D341Med (cell line): ENCODE measurements at regions not wholly inside any gene's neighbourhood (a gene's known extent, or its start where the extent isn't known, plus 50 kb on each side); places are given as distances from the start of the nearest gene placed in this dataset.
"Not testable (repeated sequence)": the region's sequence is repeated elsewhere in the genome, so short reads cannot be mapped to it uniquely, and the experiment has no call there.

Source experiments
- DNase-seq: peaks from one replicate; pipeline ENCODE4 v3.0.0; 2012; ENCODE audit warnings: low spot score

DNA sequence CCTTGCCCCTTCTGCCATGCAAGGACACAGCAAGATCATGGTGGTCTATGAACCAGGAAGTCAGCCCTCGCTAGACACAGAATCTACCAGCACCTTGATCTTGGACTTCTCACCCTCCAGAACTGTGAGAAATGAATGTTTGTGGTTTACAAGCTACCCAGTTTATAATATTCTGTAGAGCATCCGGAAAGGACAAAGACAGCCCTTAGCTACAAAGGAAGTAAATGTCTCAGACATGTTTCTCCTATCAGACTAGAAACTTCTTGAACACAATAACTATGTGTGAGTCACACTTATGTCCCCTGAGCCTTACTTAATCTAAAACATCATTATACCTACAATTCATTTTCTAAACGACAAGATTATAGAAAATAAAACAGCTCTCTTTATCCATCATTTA is 176.7 kb downstream of the KLHL28 start:
- no peak for DNase-seq

DNA sequence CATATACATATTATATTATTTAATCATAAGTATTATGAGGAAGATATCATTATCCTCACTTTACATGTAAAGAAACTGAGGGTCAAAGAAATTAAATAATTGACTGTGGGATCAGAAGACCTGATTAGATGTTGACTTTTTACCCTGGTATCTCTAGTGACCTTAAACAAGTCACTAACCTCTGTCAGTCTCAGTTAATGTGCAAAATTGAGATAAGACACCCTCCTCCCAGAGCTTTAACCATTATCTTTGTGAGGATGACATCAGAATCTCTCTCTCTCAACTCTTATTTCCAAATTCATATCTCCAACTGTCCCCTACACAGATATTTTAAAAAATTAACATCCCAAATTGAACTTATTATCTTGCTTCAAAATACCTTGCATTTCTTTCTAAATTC is 177.8 kb downstream of the KLHL28 start:
- no peak for DNase-seq

DNA sequence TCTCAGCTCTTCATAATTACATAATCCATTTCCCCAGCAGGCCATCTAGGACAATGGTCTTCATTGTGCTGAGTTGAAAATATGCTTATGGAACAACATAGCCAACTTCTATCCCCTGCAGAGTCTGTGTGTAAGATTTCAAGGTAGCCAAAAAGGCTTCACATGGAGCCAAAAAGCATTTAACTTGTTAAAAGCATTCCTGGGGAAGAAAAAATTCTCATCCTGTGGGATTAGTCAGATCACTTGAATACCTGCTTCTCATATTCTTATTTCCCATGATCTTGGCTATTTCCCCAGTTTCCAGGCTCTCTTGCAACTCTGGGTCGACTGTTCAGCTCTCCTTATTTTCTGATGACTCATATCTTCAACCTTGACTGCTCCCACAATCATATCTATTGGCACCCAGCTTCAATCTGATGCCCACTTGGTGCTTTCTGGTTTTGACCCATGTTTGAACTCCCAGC is 178.9 kb downstream of the KLHL28 start:
- DNase-seq = no peak

DNA sequence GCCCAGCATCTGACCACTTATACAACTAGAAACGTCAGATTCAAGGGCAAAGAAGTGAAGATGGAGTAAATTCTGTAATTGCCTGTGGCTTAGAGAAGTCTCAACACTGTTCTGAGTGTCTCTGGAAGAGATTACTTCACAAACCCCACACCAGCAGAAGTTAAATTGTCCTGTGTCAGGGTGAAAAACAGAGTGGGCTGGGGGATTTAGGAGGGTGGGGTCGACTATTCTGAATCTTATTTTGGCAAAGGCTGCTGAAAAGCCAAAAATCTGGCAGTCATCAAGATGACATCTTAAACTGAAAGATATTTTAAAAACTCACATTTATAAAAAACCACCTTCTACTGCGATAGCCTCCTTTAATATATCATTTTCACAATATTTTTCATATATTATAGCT is 180.8 kb downstream of the KLHL28 start:
- no peak for DNase-seq

DNA sequence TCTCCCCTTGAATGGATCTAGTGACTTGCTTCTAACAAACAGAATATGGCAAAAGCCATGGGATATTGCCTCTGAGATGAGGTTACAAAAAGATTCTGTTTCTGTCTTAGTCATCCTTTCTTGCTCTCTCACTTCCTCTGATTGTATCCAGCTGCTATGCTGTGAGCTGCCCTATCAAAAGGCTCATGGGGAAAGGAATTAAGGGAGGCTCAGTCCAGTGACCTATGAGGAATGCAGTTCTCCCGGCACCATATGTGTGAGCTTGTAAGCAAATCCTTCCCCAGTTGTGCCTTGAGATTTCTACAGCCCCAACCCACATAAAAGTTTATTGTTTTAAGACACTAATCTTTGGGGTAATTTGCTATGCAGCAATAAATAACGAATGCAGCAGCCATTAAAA is 183.1 kb downstream of the KLHL28 start:
- DNase-seq = no peak

DNA sequence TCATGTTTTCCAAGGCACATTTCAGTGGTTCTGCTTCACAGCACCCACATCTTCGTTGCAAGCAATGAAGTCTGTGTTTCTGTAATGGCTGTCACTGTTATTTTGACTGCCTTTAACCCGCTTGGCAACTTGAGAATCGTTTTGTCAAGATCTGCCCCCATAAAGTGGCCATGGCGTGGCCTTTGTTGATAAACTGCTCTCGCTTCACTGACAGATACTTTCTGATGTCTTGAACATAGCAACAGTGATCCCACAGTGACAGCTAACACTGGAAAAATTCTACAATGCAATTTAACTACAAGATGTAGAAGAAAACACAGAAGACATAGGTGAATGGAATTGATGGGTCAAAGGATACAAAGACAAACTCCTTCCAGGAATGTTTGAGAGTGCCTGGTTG is 184.2 kb downstream of the KLHL28 start:
- DNase-seq = no peak

DNA sequence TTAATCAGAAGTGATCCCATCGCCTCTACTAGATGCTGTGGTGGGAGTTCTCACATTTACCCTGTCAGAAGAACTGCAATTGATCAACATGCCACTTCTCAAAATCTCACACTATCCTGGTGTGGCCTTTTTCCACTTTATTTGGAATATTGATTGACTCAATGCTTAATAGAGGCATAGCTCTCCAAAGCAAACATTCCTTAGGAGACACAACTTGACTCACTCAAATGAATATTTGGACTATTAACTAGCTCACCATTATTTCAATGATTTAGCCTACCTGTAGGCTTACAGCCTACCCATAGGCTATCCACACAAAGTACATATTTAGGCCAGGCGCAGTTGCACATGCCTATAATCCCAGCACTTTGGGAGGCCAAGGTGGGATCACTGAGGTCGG is 186.5 kb downstream of the KLHL28 start:
- DNase-seq = no peak

DNA sequence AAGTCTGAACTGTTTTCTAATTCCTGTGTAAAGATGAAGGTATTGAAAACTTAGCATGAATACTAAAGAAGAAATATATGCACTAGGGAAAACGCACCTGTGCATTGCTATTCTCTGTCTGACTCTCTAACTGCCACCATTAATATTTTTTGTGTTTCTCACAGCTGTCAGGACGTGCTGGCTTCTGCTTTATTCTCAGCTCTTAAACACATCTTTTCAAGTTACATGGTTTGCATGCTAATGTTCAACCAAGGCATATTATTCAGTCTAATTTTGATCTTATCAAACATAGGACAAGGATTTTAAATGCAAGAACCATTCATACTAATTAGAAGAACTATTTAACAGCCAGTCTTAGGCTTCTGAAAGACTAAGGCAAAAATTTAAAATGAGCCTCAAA is 187.4 kb downstream of the KLHL28 start:
- no peak for DNase-seq

DNA sequence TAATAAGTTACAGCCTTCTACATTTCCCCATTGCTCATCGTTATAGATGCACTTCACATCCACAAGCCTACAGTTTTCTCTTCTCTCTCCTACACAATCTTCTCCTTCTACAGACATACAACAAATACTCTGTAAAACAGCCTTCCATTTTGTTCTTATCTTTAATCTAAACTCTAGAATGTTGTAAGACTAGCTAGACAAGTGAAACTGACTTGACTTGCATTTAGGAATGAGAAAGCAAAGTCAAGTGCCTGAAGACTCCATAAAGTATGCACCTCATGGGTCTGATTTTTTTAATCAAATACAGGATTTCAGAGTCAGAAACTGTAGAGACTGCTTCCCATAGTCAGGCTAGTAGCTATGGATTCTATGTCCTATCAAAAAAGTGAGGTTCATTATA is 190.3 kb downstream of the KLHL28 start:
- DNase-seq = no peak

DNA sequence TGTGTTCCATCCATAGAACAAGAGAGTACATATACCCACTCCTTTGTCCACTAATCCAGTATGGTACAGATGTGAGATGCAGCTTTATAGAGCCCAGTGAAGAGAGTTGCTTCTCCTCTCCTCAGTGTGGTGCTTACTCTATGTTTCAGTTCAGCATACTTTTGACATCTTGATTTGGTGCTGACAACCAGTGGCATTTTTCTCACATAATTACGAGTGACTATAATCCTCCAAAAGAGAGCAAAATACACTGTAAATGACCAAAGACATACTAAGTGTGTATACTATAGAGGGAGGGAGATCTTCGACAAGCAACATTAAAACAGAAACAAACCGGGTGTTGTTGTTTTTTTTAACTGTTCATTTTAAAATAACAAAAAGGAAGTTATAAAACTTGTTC is 191.5 kb downstream of the KLHL28 start:
- DNase-seq = no peak

DNA sequence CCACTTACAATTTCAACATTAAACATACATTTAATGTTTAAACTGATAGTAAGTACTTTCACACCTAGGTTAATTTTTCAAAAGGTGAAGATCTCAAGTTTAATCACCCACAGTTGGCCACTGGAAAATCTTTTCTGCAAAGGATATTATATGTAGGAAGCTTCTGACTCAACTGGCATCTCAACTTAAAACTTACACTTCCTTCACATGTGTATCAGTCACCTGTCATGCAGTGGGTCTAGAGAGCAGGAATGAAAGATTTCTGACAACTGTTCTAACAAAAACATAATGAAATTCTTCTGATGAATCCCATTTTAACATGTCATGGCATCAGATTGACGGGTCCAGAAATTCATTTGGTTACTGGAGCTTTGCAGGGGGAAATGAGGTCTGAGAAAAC is 192.8 kb downstream of the KLHL28 start:
- no peak for DNase-seq

DNA sequence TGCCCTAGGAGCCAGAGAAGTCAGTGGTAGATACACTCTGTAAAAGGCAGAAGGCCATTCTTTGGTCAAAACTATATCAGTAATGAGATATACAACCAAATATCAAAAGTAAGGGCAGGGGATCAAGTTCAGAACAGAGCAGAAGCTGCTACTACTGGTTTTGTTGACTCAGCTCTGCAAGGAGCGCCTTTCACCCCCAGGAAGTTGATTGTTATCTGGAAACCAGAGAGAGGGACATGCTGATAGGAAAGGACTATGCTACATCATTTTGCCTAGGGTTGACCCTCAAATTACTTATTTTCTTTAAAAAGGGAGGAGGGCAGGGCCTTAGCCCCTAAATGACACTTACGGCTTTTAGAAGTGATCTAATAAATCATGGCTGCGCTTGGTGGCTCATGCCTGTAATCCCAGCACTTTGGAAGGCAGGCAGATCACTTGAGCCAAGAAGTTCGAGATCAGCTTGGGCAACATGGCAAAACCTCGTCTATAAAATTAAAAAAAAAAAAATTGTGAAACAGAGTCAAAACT is 194.0 kb downstream of the KLHL28 start:
- DNase-seq = no peak

DNA sequence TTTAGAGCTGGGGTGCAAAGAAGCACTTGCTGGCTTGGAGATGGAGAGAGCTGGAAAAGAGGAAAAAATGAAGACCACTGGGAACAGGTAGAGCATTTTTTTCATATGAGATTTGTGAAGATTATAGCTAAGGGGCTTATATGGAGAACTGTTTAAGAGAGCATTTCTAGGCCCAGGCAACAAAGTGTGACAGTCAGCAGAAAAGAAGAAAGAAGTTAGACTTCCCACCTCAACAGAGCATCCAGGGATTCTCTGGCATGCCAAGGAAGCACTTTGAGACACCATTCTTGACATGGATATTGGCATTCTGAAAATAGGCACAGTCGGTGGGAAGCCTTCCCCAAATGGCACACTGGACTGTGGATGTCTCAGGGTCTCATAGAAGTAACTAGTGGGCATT is 195.5 kb downstream of the KLHL28 start:
- DNase-seq = no peak

DNA sequence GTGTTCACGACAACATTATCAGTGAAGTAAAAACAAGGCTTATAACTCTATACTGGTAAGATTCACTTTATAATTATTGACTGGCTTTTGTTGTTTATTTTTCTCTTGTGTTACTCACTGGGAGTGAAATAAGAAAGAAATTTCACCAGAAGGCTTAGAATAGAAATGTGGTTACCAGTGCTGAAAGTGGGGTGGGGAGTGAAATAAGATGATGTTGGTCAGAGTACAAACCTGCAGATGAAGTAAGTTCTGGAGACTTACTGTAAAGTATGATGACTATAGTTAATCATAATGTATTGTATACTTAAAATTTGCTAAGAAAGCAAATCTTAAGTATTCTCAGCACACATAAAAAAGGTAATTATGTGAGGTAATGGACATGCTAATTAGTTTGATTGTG is 198.4 kb downstream of the KLHL28 start:
- DNase-seq = no peak

DNA sequence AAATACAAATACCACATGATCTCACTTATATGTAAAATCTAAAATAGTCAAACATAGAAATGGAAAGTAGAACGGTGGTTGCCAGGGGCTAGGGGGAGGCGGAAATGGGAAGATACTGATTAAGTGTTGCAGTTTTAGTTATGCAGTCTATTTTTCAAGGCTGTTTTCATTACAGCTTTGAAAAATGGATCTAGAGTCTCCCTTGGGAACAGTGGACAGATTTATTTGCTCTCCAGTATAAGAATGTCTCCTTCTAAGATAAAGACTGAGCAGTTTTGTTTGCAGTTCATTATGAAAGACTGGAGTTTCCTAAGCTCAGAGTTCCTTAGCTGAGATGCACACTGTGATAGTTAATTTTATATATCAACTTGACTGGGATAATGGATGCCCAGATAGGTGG is 202.5 kb downstream of the KLHL28 start:
- no peak for DNase-seq

DNA sequence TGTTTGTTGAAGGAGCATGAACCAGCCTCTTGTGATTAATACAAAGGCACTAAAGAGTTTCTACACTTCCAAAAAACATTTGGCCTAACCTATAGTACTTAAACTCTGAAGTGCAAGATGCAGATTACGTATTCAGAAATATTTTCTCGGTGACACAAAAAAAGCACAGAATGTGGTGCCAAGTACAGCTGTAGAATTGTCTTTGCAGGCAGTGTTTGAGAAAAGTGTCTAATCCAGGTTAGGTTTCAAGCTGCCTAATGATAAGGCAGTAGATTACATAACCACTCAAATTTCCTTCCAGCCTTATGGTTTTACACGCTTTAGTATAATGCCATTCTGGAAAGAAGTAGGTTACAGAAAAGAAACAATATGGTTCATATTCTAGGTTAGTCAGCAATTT is 205.2 kb downstream of the KLHL28 start:
- no peak for DNase-seq

DNA sequence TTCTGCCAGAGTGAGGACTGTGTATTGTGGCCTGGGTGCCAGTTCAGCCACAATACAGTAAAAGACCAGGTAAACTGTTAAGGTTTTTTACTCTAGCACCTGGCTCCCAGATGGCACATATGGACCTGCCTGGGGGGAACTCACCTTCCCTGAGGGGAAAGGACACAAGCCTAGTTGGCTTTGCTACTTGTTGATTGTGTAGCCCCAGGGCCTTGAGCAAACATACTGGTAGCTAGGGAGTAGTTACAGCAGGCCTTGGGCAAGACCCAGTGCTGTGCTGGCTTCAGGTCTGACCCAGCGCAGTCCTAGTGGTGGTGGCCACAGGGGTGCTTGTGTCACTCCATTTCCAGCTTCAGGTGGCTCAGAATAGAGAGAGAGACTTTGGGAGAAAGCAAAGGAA is 216.4 kb downstream of the KLHL28 start:
- DNase-seq = no peak

DNA sequence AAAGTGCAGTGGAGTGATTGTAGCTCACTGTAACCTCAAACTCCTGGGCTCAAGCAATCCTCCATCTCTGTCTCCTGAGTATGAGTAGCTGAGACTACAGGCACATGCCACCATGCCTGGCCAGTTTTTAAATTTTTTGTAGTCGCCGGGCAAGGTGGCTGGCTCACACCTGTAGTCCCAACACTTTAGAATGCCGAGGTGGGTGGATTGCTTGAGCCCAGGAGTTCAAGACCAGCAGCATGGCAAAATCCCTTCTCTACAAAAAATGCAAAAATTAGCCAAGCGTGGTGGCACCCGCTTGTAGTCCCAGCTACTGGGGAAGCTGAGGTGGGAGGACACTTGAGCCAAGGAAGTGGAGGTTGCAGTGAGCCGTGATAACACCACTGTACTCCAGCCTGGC is 219.5 kb downstream of the KLHL28 start:
- no peak for DNase-seq

DNA sequence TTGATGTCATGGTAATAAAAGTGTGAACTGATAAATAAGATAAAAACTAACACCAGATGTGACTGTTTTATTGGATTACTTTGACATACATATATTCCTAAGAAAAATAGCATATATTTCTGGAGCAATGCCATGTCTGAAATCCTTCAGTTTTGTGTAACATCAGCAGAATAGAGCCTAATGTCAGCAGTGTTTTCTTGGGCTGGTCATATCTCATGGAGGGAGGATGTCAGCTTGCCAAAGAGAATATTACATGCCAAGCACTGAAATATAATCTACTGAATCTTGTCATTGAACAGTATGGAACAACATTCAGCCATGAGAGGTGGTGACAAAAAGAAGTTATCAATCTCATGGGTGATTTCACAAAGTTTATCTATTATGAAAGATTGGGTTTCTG is 220.3 kb downstream of the KLHL28 start:
- DNase-seq = no peak

DNA sequence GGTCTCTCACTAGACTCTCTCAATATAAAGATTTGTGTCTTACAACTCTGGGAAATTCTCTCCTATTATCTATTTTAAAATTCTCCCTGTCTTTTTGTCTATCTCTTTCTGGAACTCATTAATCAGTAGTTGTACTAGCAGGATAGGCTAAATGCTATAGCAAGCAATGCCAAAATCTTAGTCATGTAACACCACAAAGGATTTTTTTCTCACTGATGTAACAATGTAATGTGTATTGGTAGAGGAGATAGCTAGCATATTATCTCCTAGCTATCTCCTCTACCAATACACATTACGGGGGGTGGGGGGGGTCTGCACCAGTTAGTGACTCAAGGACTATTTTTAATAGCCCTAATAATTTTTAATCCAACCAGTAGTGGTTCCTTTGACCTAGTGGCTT is 225.4 kb downstream of the KLHL28 start:
- no peak for DNase-seq

DNA sequence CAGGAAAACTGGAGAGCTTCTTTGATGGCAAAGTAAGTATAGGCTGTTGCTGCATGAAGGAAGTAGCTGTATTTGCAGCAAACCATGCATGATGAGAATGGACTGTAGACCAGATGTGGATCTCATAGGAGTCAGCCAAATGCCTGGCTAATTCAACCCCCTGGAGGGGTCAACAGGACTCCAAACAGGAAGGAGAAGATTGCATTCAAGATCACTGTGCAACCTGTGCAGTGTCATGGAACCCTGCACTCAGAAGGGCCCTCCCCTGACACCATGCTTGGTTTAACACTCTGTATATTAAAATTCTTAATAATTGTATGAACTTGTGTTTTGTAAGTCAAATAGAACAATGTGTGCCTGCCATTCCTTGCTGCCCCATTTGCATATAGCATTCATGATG is 225.1 kb upstream of the FSCB start:
- no peak for DNase-seq

DNA sequence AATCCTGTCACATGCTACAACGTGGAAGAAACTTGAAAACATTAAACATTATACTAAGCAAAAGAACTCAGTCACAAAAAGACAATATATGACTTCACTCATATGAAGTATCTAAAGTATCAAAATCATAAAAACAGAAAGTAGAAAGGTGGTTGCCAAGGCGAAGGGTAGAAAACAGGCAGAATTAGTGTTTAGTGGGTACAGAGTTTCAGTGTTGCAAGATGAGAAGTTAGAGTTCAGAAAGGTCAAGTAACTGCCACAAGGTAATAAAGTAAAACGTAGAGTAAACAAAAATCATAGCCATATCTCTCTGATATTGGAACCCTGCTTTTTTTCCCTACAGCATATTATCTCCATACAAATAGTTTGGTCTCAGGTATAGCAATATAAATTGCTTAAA is 223.8 kb upstream of the FSCB start:
- no peak for DNase-seq

DNA sequence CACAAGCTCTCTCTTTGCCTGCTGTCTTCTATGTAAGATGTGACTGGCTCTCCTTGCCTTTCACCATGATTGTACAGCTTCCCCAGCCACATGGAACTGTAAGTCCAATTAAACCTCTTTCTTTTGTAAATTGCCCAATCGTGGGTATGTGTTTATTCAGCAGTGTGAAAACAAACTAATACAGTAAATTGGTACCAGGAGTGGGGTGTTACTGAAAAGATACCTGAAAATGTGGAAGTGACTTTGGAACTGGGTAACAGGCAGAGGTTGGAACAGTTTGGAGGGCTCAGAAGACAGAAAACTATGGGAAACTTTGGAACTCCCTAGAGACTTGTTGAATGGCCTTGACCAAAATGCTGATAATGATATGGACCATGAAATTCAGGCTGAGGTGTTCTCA is 214.3 kb upstream of the FSCB start:
- DNase-seq = not testable (repeated sequence)

DNA sequence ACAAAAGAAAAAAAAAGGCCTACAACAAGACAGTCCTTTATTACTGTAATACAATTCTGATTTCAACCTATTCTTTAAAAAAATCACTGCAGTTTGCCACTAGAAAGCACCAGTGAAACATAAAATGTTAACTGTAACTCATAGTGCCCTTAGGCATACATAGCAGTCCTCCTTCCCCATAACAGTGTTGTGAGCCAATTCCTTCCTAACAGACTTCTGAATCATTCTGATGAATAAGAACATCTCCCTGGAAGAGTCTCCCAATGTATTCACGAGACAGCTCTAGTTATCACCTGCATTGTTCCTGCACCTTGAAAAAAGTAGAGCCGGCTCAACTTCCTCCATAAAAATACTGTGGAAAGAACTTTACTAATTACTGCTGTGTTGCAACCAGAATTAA is 213.6 kb upstream of the FSCB start:
- DNase-seq = no peak
